Calu3 (cell line): ENCODE measurements at regions not wholly inside any gene's neighbourhood (a gene's known extent, or its start where the extent isn't known, plus 50 kb on each side); places are given as distances from the start of the nearest gene placed in this dataset.

Experiments used
- BruUV-seq: library from RNA; stranded (reverse); fragments of 400-500 nt; replicated peaks from 2 replicates; lab custom pipeline; 2021; lab: Mats Ljungman, UMichigan
- CTCF ChIA-PET: fragments of 300-600 bp; sonication (Branson Sonifier 250); formaldehyde crosslinking; loops from one replicate; lab custom pipeline; 2022; ENCODE audit warnings: antibody characterized with exemption; lab: Charles Lee
- DNase-seq: peaks from one replicate; pipeline ENCODE4 v3.0.0; 2022
- H3K27ac Mint-ChIP-seq: one replicate; pipeline ENCODE4 v1.8.0; 2022; ENCODE audit warnings: mixed read lengths; ENCODE audit not compliant: unreplicated experiment
- H3K27me3 Mint-ChIP-seq: one replicate; pipeline ENCODE4 v1.8.0; 2022; ENCODE audit warnings: mixed read lengths; ENCODE audit not compliant: unreplicated experiment
- H3K36me3 Mint-ChIP-seq: one replicate; pipeline ENCODE4 v1.8.0; 2022; ENCODE audit warnings: mild to moderate bottlenecking, moderate library complexity, mixed read lengths; ENCODE audit not compliant: insufficient read depth, unreplicated experiment
- H3K4me1 Mint-ChIP-seq: one replicate; pipeline ENCODE4 v1.8.0; 2022; ENCODE audit warnings: mild to moderate bottlenecking, low read depth, mixed read lengths; ENCODE audit not compliant: unreplicated experiment
- H3K4me3 Mint-ChIP-seq: one replicate; pipeline ENCODE4 v1.8.0; 2022; ENCODE audit warnings: mild to moderate bottlenecking, low read depth, moderate library complexity, mixed read lengths; ENCODE audit not compliant: unreplicated experiment
- H3K9me3 Mint-ChIP-seq: one replicate; pipeline ENCODE4 v1.8.0; 2022; ENCODE audit warnings: low read depth, mixed read lengths; ENCODE audit not compliant: unreplicated experiment
- CTCF ChIP-seq: fragments of 200-600 bp; IDR thresholded peaks from one replicate; pipeline ENCODE4 v1.8.0; 2022; ENCODE audit warnings: antibody characterized with exemption; ENCODE audit not compliant: unreplicated experiment
- intact Hi-C: fragments of 100-400 bp; cut with micrococcal nuclease; formaldehyde crosslinking; loops from one replicate; pipeline ENCODE4 v1.10.0; 2022; ENCODE audit not compliant: unreplicated experiment

GRCh38 chr16:18047761-18048160, 288.8 kb downstream of the NPIPA8 start:
- Mint-ChIP-seq H3K4me3 (no peak overlapping the region), H3K9me3 (peaks cover 3% of the 10 kb centered on the region), H3K4me1 (no peaks in the 10 kb centered on the region), H3K27ac (no peak overlapping the region), H3K27me3 (no peaks in the 10 kb centered on the region), H3K36me3 (no peaks in the 10 kb centered on the region)
- BruUV-seq: no TSS peak
- CTCF ChIA-PET: no interaction called here
- DNase-seq: no peak
- no peak for TF ChIP-seq CTCF
- intact Hi-C loops: no loop called here

GRCh38 chr16:18045356-18045755, 291.2 kb downstream of the NPIPA8 start:
- DNase-seq: no peak
- H3K27ac Mint-ChIP-seq: no peak overlapping the region
- intact Hi-C loops: no loop called here
- no TSS peak for BruUV-seq
- no peaks in the 10 kb centered on the region for H3K27me3 Mint-ChIP-seq
- H3K36me3 Mint-ChIP-seq: no peaks in the 10 kb centered on the region
- CTCF ChIA-PET: no interaction called here
- no peak for TF ChIP-seq CTCF
- H3K4me1 Mint-ChIP-seq: no peaks in the 10 kb centered on the region
- H3K9me3 Mint-ChIP-seq: peaks cover 2% of the 10 kb centered on the region
- H3K4me3 Mint-ChIP-seq: no peak overlapping the region

GRCh38 chr16:18041864-18042834, 294.4 kb downstream of the NPIPA8 start:
- H3K27ac Mint-ChIP-seq: no peak overlapping the region

GRCh38 chr16:18039931-18040330, 296.6 kb downstream of the NPIPA8 start:
- no peaks in the 10 kb centered on the region for H3K36me3 Mint-ChIP-seq
- H3K27me3 Mint-ChIP-seq: no peaks in the 10 kb centered on the region
- no peak overlapping the region for H3K27ac Mint-ChIP-seq
- intact Hi-C loops: no loop called here
- H3K4me1 Mint-ChIP-seq: no peaks in the 10 kb centered on the region
- no peak for TF ChIP-seq CTCF
- DNase-seq: no peak
- H3K9me3 Mint-ChIP-seq: peaks cover 12% of the 10 kb centered on the region
- no TSS peak for BruUV-seq
- no peak overlapping the region for H3K4me3 Mint-ChIP-seq
- CTCF ChIA-PET: interaction anchor here (0.6 kb wide), 1 partner anchor 10 kb away, joined by 3 read pairs; no protein-coding TSS in a partner anchor

More at GRCh38 chr16:18041864-18042834, 294.4 kb downstream of the NPIPA8 start:
- H3K9me3 Mint-ChIP-seq: peaks cover 5% of the 10 kb centered on the region
- TF ChIP-seq CTCF: no peak
- no peaks in the 10 kb centered on the region for H3K27me3 Mint-ChIP-seq
- BruUV-seq: no TSS peak
- intact Hi-C loops: no loop called here
- H3K36me3 Mint-ChIP-seq: no peaks in the 10 kb centered on the region
- no peak overlapping the region for H3K4me3 Mint-ChIP-seq
- DNase-seq: no peak
- CTCF ChIA-PET: no interaction called here
- H3K4me1 Mint-ChIP-seq: no peaks in the 10 kb centered on the region
